Mesendoderm (in vitro differentiated cells): ENCODE measurements at regions not wholly inside any gene's neighbourhood (a gene's known extent, or its start where the extent isn't known, plus 50 kb on each side); places are given as distances from the start of the nearest gene placed in this dataset.

Source experiments
- DNase-seq: peaks from one replicate; pipeline ENCODE4 v3.0.0; 2013
- H2AK5ac ChIP-seq: 2 replicates; pipeline ENCODE4 v1.6.1; 2013; ENCODE audit warnings: low read length, inconsistent platforms
- H2BK120ac ChIP-seq: 2 replicates; pipeline ENCODE4 v1.6.1; 2013; ENCODE audit warnings: low read depth, mild to moderate bottlenecking, low read length, moderate library complexity, mixed read lengths
- H2BK15ac ChIP-seq: replicated peaks from 2 replicates; pipeline ENCODE4 v1.6.1; 2013; ENCODE audit warnings: low read depth, mild to moderate bottlenecking, moderate library complexity
- H2BK5ac ChIP-seq: 2 replicates; pipeline ENCODE4 v1.6.1; 2013; ENCODE audit warnings: low read length, inconsistent platforms
- H3K18ac ChIP-seq: 2 replicates; pipeline ENCODE4 v1.6.1; 2013; ENCODE audit warnings: mild to moderate bottlenecking, low read length, mixed read lengths
- H3K23ac ChIP-seq: one replicate; pipeline ENCODE4 v1.6.1; 2013; ENCODE audit warnings: low read length
- H3K27ac ChIP-seq: 2 replicates; pipeline ENCODE4 v1.5.1; 2013; ENCODE audit warnings: low read depth, mild to moderate bottlenecking, inconsistent platforms, low read length, moderate library complexity
- H3K27me3 ChIP-seq: 2 replicates; pipeline ENCODE4 v1.6.1; 2013; ENCODE audit warnings: low read length, control low read depth, mild to moderate bottlenecking, inconsistent platforms; ENCODE audit not compliant: insufficient read depth, poor library complexity
- H3K36me3 ChIP-seq: 2 replicates; pipeline ENCODE4 v1.6.1; 2013; ENCODE audit warnings: low read length, inconsistent platforms; ENCODE audit not compliant: control insufficient read depth, insufficient read depth
- H3K4ac ChIP-seq: one replicate; pipeline ENCODE4 v1.6.1; 2013; ENCODE audit warnings: low read depth, mild to moderate bottlenecking, low read length, moderate library complexity
- H3K4me1 ChIP-seq: 2 replicates; pipeline ENCODE4 v1.6.1; 2013; ENCODE audit warnings: low read depth, low read length, inconsistent platforms; ENCODE audit not compliant: control insufficient read depth
- H3K4me2 ChIP-seq: 2 replicates; pipeline ENCODE4 v1.6.1; 2013; ENCODE audit warnings: low read length
- H3K4me3 ChIP-seq: 2 replicates; pipeline ENCODE4 v1.5.1; 2013; ENCODE audit warnings: mild to moderate bottlenecking, low read length
- H3K56ac ChIP-seq: one replicate; pipeline ENCODE4 v1.6.1; 2013; ENCODE audit warnings: low read length
- H3K79me1 ChIP-seq: 2 replicates; pipeline ENCODE4 v1.6.1; 2013; ENCODE audit warnings: low read length, inconsistent platforms
- H3K79me2 ChIP-seq: 2 replicates; pipeline ENCODE4 v1.6.1; 2013; ENCODE audit warnings: mild to moderate bottlenecking, low read length; ENCODE audit not compliant: control insufficient read depth, insufficient read depth
- H3K9ac ChIP-seq: 2 replicates; pipeline ENCODE4 v1.6.1; 2013; ENCODE audit warnings: low read length, inconsistent platforms
- H4K5ac ChIP-seq: one replicate; pipeline ENCODE4 v1.6.1; 2013; ENCODE audit warnings: low read length
- H4K8ac ChIP-seq: one replicate; pipeline ENCODE4 v1.6.1; 2013; ENCODE audit warnings: low read depth, mild to moderate bottlenecking, control low read depth, low read length, moderate library complexity
- WGBS: extraction: QIAGEN DNeasy Blood & Tissue Kit; methylation state at CpG from one replicate; pipeline ENCODE4 v1.1.7; 2013; ENCODE audit warnings: low lambda C conversion rate, missing lambda C conversion rate; ENCODE audit not compliant: insufficient coverage; ENCODE audit errors: extremely low coverage; 5-methylcytosine and 5-hydroxymethylcytosine counted together

- Histone ChIP-seq H3K56ac (no peak overlapping the region), H3K36me3 (no peaks in the 10 kb centered on the region), H4K5ac (no peak overlapping the region), H3K4me1 (no peaks in the 10 kb centered on the region), H3K27ac (no peak overlapping the region), H2BK15ac (no peak overlapping the region), H3K79me1 (no peaks in the 10 kb centered on the region), H3K4me3 (no peak overlapping the region), H2BK5ac (no peak overlapping the region), H3K9ac (no peak overlapping the region), H4K8ac (no peak overlapping the region), H3K79me2 (no peaks in the 10 kb centered on the region), H3K4me2 (no peak overlapping the region), H3K18ac (no peak overlapping the region), H2BK120ac (no peak overlapping the region), H2AK5ac (no peak overlapping the region), H3K27me3 (no peaks in the 10 kb centered on the region), H3K23ac (no peak overlapping the region), H3K4ac (no peak overlapping the region)
- DNase-seq = no peak
These were observed 170.7 kb upstream of the PMEPA1 start for GRCh38 chr20:57880571-57880892.

GRCh38 chr20:57879779-57880570 lies 170.2 kb upstream of the PMEPA1 start:
- no peak overlapping the region for H3K9ac ChIP-seq
- H3K18ac ChIP-seq = no peak overlapping the region
- H2AK5ac ChIP-seq = no peak overlapping the region
- no peaks in the 10 kb centered on the region for H3K79me1 ChIP-seq
- WGBS = no CpG with 5 or more reads among the region's 13 CpGs
- H3K23ac ChIP-seq = no peak overlapping the region
- H3K27ac ChIP-seq = no peak overlapping the region
- no peak overlapping the region for H2BK15ac ChIP-seq
- no peaks in the 10 kb centered on the region for H3K27me3 ChIP-seq
- no peak overlapping the region for H4K8ac ChIP-seq
- no peak overlapping the region for H2BK5ac ChIP-seq
- H3K36me3 ChIP-seq = no peaks in the 10 kb centered on the region
- H3K79me2 ChIP-seq = no peaks in the 10 kb centered on the region
- H3K4ac ChIP-seq = no peak overlapping the region
- H2BK120ac ChIP-seq = no peak overlapping the region
- no peak for DNase-seq
- H3K56ac ChIP-seq = no peak overlapping the region
- H3K4me1 ChIP-seq = no peaks in the 10 kb centered on the region
- no peak overlapping the region for H4K5ac ChIP-seq
- no peak overlapping the region for H3K4me2 ChIP-seq
- no peak overlapping the region for H3K4me3 ChIP-seq

GRCh38 chr20:57879437-57879778 lies 169.6 kb upstream of the PMEPA1 start:
- Histone ChIP-seq H2BK5ac (no peak overlapping the region), H3K4me2 (no peak overlapping the region), H3K9ac (no peak overlapping the region), H3K18ac (no peak overlapping the region), H3K56ac (no peak overlapping the region), H3K27me3 (no peaks in the 10 kb centered on the region), H3K79me2 (no peaks in the 10 kb centered on the region), H3K4me3 (no peak overlapping the region), H3K23ac (no peak overlapping the region), H4K5ac (no peak overlapping the region), H3K27ac (no peak overlapping the region), H4K8ac (no peak overlapping the region), H2BK15ac (no peak overlapping the region), H2BK120ac (no peak overlapping the region), H3K4ac (no peak overlapping the region), H3K79me1 (no peaks in the 10 kb centered on the region), H3K4me1 (no peaks in the 10 kb centered on the region), H2AK5ac (no peak overlapping the region), H3K36me3 (no peaks in the 10 kb centered on the region)
- WGBS = no CpG with 5 or more reads among the region's 7 CpGs
- no peak for DNase-seq

- no peak overlapping the region for H3K18ac ChIP-seq
- no peak overlapping the region for H2BK15ac ChIP-seq
- H3K79me2 ChIP-seq = no peaks in the 10 kb centered on the region
- H3K27ac ChIP-seq = no peak overlapping the region
- WGBS = no CpG with 5 or more reads among the region's 8 CpGs
- no peak overlapping the region for H2AK5ac ChIP-seq
- H3K4me3 ChIP-seq = no peak overlapping the region
- H3K27me3 ChIP-seq = no peaks in the 10 kb centered on the region
- no peaks in the 10 kb centered on the region for H3K79me1 ChIP-seq
- H4K8ac ChIP-seq = no peak overlapping the region
- no peak overlapping the region for H3K4me2 ChIP-seq
- no peak for DNase-seq
- H3K4me1 ChIP-seq = no peaks in the 10 kb centered on the region
- H4K5ac ChIP-seq = no peak overlapping the region
- no peak overlapping the region for H3K56ac ChIP-seq
- no peak overlapping the region for H2BK120ac ChIP-seq
- H3K9ac ChIP-seq = no peak overlapping the region
- no peak overlapping the region for H3K23ac ChIP-seq
- H2BK5ac ChIP-seq = no peak overlapping the region
- no peaks in the 10 kb centered on the region for H3K36me3 ChIP-seq
- no peak overlapping the region for H3K4ac ChIP-seq
These were observed 169.1 kb upstream of the PMEPA1 start for GRCh38 chr20:57878786-57879424.

GRCh38 chr20:57877995-57878394 lies 168.2 kb upstream of the PMEPA1 start:
- Histone ChIP-seq H2AK5ac (no peak overlapping the region), H4K5ac (no peak overlapping the region), H3K79me1 (no peaks in the 10 kb centered on the region), H3K18ac (no peak overlapping the region), H2BK120ac (no peak overlapping the region), H3K23ac (no peak overlapping the region), H2BK5ac (no peak overlapping the region), H3K27me3 (no peaks in the 10 kb centered on the region), H3K4me2 (no peak overlapping the region), H3K79me2 (no peaks in the 10 kb centered on the region), H2BK15ac (no peak overlapping the region), H3K4ac (no peak overlapping the region), H3K9ac (no peak overlapping the region), H4K8ac (no peak overlapping the region), H3K56ac (no peak overlapping the region), H3K4me3 (no peak overlapping the region), H3K27ac (no peak overlapping the region), H3K36me3 (no peaks in the 10 kb centered on the region), H3K4me1 (no peaks in the 10 kb centered on the region)
- DNase-seq = no peak
- WGBS = no CpG with 5 or more reads among the region's 4 CpGs
